ENCODE measurements at regions not wholly inside any gene's neighbourhood (a gene's known extent, or its start where the extent isn't known, plus 50 kb on each side); places are given as distances from the start of the nearest gene placed in this dataset.

DNA sequence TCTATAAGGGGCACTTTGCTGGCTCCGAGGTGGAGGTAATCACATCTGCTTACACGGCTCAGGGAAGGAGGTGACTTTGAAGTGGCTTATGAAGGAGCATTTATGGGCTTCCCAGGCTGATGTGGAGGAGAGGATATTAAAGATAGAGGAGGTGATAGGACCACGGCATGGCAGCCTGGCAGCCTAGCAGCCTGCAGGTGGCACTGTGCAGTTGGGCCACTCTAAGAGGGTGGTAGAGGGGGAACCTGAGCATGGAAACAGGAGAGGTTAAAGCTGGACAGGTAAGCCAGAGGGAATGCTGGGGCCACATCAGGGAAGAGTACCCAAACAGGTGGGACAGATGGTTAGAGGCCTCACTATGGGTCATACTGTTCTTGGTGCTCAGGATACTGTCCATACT, 375.0 kb downstream of the WDR72 start:
- no peaks in the 10 kb centered on the region for H3K4me1 ChIP-seq (ENCODE audit: control insufficient read depth in 1 of 2, low read depth in 2 of 2)
- DNase-seq (ENCODE audit: low spot score): no peak
- TF ChIP-seq, protein P1, sequence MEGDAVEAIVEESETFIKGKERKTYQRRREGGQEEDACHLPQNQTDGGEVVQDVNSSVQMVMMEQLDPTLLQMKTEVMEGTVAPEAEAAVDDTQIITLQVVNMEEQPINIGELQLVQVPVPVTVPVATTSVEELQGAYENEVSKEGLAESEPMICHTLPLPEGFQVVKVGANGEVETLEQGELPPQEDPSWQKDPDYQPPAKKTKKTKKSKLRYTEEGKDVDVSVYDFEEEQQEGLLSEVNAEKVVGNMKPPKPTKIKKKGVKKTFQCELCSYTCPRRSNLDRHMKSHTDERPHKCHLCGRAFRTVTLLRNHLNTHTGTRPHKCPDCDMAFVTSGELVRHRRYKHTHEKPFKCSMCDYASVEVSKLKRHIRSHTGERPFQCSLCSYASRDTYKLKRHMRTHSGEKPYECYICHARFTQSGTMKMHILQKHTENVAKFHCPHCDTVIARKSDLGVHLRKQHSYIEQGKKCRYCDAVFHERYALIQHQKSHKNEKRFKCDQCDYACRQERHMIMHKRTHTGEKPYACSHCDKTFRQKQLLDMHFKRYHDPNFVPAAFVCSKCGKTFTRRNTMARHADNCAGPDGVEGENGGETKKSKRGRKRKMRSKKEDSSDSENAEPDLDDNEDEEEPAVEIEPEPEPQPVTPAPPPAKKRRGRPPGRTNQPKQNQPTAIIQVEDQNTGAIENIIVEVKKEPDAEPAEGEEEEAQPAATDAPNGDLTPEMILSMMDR (IDR thresholded peaks at IDR 0.05): no peak
- no peak overlapping the region for H3K27ac ChIP-seq
- H3K9me3 ChIP-seq: no peaks in the 10 kb centered on the region
- H3K4me3 ChIP-seq: no peak overlapping the region
- H3K27me3 ChIP-seq (replicated peaks; ENCODE audit: insufficient read depth): no peaks in the 10 kb centered on the region
- H3K36me3 ChIP-seq: no peaks in the 10 kb centered on the region
- ATAC-seq (ENCODE audit: insufficient number of reproducible peaks, low FRiP score, low read depth): no peak

DNA sequence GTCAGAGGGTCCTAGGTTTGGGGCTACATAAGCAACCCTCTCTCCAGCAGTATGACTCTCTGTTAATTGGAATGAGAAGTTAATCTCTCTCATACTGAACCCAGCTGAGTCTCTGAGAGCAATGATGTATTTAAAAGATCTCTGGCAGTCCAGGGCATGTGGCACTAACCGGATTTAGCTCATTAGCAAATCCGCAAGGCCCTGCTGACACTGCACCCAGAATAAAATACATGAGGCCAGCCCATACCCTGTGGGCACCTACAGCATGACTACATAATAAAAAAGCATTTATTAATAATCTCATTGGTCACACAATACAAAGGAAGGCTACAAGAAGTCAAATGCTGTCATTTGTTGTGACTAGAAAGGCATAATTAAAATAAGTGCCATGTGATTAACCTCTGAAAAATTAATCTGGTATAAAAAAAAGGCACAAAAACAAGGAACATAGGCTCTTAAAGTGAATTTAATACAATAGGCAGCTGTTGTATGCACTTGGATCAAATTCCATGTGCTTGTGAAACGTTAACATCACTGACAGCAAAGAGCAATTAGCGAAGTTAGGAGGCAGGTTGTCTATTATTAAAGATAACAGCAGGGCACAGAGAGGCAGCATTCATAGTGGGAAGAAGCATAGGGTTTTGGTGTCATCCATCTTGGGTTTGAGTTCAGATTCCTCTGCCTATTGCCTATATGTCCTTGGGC, 381.2 kb downstream of the WDR72 start:
- TF ChIP-seq, protein P1 (IDR thresholded peaks at IDR 0.05): no peak
- H3K9me3 ChIP-seq: no peaks in the 10 kb centered on the region
- DNase-seq (ENCODE audit: low spot score) (no peak), ATAC-seq (ENCODE audit: insufficient number of reproducible peaks, low FRiP score, low read depth) (no peak)
- H3K36me3 ChIP-seq: no peaks in the 10 kb centered on the region
- H3K27me3 ChIP-seq (replicated peaks; ENCODE audit: insufficient read depth): no peaks in the 10 kb centered on the region
- no peak overlapping the region for H3K27ac ChIP-seq
- no peak overlapping the region for H3K4me3 ChIP-seq
- H3K4me1 ChIP-seq (ENCODE audit: control insufficient read depth in 1 of 2, low read depth in 2 of 2): no peaks in the 10 kb centered on the region

DNA sequence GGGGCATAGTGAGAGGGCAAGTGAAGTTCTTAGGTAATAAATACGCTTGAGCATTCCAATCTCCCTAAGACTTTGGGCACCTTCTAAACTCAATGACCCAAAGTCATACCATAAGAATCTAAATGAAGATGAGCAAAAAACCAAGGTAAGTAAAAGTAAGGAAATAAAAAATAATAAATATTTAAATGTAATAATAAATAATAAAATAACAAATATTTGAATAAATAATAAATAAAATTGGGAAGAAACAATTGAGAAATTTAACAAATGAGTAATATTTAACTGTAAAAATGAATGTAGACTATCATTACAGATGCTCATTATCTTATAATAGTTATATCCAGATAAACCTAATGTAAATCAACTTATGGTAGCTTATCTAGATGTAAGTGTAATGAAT, 391.7 kb downstream of the WDR72 start:
- no peaks in the 10 kb centered on the region for H3K9me3 ChIP-seq
- ATAC-seq (ENCODE audit: insufficient number of reproducible peaks, low FRiP score, low read depth) (no peak), DNase-seq (ENCODE audit: low spot score) (no peak)
- no peak overlapping the region for H3K4me3 ChIP-seq
- H3K36me3 ChIP-seq: no peaks in the 10 kb centered on the region
- TF ChIP-seq, protein P1 (IDR thresholded peaks at IDR 0.05): no peak
- no peaks in the 10 kb centered on the region for H3K27me3 ChIP-seq (replicated peaks; ENCODE audit: insufficient read depth)
- H3K4me1 ChIP-seq (ENCODE audit: control insufficient read depth in 1 of 2, low read depth in 2 of 2): no peaks in the 10 kb centered on the region
- H3K27ac ChIP-seq: no peak overlapping the region

DNA sequence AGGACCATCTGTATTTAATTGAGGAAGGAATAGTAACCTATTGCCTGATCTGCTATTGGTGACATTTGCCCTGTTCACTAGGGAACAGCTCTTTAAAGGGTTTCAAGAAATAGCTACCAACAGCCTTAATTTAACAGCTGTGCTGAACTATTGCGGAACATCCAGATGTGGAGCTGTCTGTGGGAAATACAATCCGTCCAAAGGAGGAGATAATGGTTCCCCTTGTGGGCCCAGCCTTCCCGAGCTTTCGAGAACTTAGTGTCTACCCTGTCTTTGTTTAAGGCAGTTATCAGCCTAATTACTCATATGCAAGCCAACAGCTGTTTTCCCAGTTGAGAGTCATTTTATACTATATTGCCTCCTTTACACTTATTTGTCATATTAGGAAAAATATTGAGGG, 398.6 kb downstream of the WDR72 start:
- H3K36me3 ChIP-seq: no peaks in the 10 kb centered on the region
- no peak overlapping the region for H3K27ac ChIP-seq
- H3K4me3 ChIP-seq: no peak overlapping the region
- TF ChIP-seq, protein P1 (IDR thresholded peaks at IDR 0.05): no peak
- H3K9me3 ChIP-seq: no peaks in the 10 kb centered on the region
- ATAC-seq (ENCODE audit: insufficient number of reproducible peaks, low FRiP score, low read depth): no peak
- DNase-seq (ENCODE audit: low spot score): no peak
- H3K27me3 ChIP-seq (replicated peaks; ENCODE audit: insufficient read depth): no peaks in the 10 kb centered on the region
- H3K4me1 ChIP-seq (ENCODE audit: control insufficient read depth in 1 of 2, low read depth in 2 of 2): no peaks in the 10 kb centered on the region

DNA sequence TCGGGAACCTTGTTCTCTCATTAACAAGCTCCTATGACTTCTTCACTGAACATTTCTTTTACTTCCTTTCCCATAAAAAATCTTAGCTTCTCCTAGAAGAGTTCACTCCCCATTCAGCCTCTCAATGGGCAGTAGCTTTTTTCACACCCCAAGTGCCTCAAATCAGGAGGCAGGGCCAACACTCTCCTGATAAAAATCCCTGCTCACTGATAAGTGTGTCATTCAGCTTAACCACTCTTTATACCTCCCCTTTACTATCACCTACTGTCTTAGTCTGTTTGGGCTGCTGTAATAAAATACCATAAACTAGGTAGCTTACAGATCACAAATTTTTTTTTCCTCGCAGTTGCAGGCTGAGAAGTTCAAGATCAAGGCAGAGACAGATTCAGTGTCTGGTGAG, 400.4 kb downstream of the WDR72 start:
- ATAC-seq (ENCODE audit: insufficient number of reproducible peaks, low FRiP score, low read depth) (no peak), DNase-seq (ENCODE audit: low spot score) (no peak)
- Histone ChIP-seq H3K27ac (no peak overlapping the region), H3K4me3 (no peak overlapping the region), H3K9me3 (no peaks in the 10 kb centered on the region), H3K4me1 (ENCODE audit: control insufficient read depth in 1 of 2, low read depth in 2 of 2) (no peaks in the 10 kb centered on the region), H3K27me3 (replicated peaks; ENCODE audit: insufficient read depth) (no peaks in the 10 kb centered on the region), H3K36me3 (no peaks in the 10 kb centered on the region)
- TF ChIP-seq, protein P1 (IDR thresholded peaks at IDR 0.05): no peak

Data from thoracic aorta (tissue), 2 donors.